ENCODE measurements at regions not wholly inside any gene's neighbourhood (a gene's known extent, or its start where the extent isn't known, plus 50 kb on each side); places are given as distances from the start of the nearest gene placed in this dataset.

DNA sequence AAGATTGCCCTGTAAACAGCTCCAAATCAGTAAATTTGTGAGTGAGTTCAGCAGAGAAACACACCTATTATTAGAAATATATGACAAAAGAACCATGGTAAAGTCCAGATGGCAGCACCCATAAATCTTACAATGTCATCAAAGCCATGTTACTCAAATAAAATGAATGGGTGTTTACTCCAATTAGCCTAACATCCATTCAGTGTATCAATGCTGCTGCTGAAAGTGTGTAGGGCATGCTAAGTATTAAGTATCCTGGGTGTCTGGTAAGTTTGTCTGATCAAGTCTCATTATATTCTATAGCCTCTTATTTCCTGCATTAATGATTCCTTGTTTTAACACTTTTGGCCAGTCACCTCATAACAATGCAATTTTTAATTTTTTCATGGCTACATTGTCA is 185.5 kb upstream of the STEAP4 start:
- DNase-seq, result no peak

DNA sequence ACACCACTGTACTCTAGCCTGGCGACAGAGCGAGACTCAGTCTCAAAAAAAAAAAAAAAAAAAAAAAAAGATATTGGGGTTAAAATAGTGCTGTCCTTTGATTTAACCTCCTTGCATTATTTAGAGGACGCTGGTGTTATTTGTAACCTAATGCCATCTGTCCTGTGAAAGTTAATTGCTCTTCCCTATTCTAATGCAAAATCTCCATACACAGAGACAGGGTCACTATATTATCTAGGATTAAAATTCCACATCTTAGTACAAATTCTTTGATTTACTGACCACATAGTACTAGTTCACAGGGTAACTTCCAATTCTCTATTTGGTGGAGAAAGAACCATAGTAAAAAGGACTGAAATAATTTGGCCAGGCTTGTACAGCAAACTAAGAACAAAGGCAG is 184.2 kb upstream of the STEAP4 start:
- no peak for DNase-seq

DNA sequence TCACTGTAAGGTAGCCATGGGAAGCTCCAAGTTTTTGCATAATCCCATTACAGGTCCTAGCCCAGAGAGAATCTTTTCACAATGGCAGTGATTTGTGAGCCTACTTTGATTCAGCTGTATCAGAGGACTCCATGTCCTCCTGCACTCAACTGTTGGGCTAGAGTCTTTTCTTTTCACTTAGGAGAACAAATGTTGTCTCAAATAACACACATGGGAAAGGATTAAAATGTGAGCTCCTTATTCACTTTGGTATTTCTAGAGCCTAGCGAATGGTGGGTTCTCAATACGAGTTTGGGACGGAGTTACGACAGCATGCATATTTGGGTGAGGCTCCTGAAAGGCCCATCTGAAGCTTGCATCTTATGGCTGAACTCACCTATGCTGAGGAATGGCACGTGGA is 183.5 kb upstream of the STEAP4 start:
- no peak for DNase-seq

DNA sequence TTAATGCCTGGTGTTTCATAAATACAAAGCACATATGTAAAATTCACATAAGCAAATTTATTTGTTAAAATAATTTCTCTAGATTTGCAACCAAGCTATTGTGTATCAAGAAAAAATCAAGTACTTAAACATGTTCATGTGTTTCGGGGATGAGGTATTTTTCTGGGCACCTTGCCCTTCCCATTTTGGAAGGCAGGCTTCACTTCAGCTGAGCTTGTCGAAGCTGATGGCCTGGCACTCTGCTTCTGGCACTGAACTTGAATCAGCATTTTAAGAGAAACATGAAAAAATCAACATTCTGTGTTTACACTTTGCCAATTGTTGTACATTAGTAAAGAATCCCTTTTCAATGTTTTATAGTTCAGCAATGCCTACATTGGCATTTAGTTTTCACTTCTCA is 179.1 kb upstream of the STEAP4 start:
- DNase-seq, result no peak

DNA sequence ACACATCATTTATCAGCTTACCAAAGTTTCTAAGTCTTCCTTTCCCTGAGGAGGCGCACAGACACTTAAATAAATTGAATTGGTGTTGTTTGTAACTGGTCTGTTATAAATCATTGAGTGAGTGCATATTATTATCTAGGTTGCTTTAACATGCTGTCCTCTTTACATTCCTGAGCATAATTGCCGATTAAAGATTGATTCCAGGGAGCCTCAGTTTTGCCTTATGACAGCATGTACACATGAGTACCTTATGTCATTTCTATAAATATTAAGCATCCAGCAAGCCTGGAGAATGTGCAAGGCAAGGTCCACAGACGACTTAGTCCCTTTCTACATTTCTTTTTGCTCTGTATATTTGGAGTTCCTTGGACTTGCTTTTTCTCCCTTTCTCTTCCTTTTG is 177.9 kb upstream of the STEAP4 start:
- no peak for DNase-seq

DNA sequence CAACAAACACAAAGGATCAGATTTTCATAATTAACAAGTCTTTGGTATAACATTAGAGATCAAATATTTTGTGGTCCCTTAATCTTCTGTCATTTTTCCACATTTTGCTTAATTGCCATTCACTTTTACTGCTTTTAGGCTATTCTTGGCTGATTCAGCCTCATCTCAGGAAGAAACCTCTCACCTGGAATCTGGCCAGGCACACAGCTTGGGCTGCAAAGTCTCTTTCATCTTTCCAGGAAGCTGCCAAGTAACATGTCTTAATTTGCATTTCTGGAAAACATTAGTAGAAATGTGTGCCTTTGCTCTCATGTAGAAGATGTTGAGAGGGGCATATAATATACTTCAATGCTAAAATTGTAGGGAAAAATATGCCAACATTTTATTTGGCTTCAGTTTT is 174.2 kb upstream of the STEAP4 start:
- no peak for DNase-seq

DNA sequence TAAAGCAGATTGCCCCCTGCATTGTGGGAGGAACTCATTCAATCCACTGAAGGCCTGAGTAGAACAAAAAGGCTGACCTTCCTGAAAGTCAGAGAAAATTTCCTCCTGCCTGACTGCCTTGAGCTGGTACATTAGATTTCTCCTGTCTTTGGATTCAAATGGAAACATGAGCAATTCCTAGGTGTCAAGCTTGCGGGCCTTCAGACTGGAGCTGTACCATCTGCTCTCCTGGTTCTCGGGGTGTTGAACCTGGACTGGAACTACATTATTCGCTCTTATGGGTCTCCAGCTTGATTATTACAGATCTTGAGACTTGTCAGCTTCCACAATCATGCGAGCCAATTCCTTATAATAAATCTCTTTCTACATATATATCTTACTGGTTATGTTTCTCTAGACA is 173.6 kb upstream of the STEAP4 start:
- no peak for DNase-seq

DNA sequence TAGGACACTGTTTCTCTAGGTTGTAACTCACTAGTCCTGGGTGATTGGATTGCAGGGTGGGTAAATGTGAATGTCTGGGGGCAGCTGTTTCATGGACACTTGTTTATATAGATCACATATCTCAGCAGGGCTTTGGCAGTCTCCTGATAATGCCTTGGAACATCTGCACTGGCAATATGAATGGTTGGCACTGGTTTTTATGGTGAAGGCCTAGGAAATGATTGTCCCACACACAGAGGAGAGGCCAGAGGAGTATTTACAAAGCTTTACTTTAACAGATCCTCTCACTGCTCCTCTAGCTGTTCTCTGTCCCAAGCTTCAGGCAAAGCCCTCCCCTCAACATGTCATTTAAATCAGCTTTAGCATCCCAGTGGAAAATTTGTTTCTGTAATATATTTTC is 171.3 kb upstream of the STEAP4 start:
- DNase-seq, result no peak

DNA sequence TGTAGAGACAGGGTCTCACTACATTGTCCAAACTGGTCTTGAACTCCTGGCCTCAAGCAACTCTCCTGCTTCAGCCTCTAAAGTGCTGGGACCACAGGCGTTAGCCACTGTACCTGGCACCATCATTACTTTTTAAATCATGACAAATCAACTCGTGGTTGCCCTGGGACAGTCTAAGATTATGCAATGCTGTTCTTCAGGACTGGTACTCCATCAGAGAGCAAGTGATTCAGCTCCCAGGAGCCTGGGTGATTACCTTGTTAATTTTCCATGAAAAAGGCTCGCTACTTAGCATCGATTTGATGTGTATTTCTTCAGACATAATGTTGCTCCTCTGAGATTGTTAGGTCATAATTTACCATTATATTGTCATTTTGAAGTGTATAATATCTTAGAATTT is 158.9 kb upstream of the STEAP4 start:
- no peak for DNase-seq

DNA sequence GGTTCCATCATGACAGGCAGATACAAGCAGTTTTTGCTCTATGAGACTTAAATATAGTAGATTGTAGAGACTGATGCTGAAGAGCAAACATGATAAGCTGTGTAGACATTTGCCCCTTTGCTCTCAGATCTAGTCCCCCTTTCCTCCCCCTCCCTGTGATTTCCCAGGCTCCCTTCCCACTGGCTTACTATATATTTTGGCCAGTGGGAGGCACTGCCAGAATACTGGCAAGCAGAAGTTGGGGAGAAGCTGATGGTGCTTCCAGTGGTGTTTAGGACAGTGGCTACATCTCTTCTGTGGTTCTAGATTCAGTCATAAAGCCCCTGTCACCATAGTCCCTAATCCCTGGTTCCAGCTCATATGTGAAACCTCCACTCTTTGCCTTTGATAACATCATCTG is 156.1 kb upstream of the STEAP4 start:
- DNase-seq, result no peak

DNA sequence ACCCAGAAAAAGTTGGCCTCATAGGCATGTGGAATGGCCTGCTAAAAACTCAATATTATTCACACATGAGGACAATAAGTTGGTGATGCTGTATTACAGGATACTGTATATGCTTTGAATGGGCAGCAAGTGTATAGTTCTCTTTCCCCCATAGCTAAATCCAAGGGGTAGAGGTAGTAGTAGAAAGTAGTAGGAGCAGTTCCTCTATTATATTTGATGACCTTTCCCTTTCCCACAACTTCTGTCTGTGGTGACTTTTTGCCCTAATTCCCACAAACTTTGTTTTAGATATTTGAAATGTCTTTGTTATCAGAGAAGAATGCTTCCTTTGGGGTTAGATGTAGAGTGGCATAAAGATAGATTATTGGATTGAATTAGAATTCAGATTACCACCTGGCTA is 154.0 kb upstream of the STEAP4 start:
- no peak for DNase-seq

DNA sequence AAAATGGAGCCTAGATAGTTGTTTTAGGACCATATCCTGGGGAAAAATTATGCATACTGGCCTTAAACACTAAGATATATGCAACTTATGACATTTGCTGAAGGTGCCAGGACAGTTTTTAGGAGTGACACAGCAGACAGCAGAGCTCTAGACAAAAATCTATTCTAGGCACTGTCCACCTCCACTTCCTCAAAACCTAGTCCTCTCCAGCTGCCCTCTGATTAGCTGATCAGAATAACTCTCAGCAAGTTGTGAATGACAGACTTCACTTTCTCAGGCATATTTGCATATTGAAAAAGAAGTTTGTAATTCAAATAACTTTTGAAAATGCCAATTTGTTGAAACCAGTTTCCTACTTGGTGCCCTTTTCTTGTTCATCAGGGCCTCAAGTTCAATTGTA is 152.3 kb upstream of the STEAP4 start:
- DNase-seq, result no peak

DNA sequence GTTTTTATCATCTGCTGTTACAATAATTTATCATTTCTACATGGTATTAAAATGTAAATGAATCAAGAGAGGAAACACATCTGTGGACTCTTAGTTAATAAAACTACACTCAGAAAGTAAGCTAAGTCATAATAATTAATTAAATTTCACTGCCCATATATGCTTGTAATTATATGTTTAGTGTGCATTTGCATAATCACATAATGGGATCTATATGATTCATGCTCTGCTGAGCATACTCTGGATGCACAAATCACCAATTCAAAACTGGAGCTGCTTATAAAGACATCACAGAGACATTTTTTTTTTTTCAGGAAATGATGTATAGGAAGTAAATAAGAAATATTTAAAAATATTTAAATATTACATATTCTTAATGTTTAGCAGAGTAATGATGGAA is 151.6 kb upstream of the STEAP4 start:
- no peak for DNase-seq

DNA sequence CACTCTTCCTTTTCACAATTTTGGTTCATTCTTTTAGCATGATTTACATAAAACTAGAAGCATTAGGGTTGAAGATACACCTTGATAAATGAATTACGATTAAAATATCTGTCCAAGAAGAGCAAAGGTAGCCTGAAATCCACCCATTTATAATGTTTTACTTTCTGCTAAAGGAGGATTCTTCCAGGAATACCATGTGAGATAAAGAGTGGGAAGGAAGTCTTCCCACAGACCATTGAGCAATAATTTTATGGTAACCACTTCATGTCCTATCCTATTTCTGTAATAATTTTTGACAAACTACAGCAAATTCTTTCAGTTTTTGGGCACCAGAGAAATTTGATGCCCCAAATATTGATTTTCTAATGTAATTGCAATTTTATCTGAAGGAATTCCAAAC is 150.6 kb upstream of the STEAP4 start:
- no peak for DNase-seq

DNA sequence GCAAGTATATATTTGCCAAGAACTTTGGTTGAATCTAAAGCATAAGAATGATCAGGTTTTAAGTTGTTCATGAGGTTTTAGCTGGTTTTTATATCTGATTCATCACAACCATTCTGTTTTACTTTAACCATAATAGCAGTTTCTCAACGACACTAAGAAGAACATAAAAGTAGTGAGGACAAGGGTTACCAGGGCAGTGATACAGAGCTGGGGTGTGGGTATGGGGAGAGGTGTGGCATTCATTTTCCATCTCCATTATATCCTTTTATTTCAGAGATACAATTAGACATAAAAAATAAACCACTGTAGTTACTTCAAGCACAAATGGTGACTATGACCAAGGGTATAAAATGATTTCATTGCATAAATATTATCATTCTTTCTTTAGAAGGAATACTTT is 149.8 kb upstream of the STEAP4 start:
- no peak for DNase-seq

DNA sequence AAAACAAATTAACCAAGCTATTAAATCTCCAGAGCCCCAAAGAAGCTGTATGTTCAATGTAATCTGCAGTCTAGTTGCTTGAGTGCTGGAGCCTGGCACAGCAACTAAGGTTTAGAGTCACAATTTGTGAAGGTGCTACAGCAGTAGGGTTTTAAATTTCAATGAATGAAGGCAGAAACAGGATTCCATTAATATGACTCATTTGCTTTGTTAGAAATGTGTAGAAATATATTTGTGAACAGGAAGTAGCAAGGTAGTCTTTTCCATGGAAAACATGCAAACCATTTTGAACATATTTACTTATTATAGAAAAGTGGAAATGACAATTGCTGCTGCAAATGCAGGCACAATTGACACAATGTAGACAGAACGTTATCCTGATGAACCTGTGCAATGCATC is 149.0 kb upstream of the STEAP4 start:
- no peak for DNase-seq

DNA sequence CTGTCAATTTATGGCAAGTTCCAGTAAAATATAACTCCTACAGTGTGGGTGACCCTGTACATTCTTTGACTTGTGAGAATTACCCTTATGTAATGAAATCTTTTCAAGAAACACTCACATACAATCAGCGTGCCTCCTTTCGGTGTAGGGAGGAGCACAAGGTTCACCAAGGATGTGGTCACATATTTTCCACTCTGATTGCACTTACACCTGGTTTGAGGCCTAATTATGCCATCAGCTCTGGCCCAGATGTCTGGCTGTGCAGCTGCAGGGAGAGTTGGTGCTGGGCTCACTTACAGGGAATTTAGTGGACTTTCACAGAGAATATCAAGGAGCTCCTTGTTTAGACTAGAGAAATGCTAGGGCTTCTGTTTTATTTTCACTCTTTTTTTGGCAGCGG is 146.0 kb upstream of the STEAP4 start:
- DNase-seq, result no peak

DNA sequence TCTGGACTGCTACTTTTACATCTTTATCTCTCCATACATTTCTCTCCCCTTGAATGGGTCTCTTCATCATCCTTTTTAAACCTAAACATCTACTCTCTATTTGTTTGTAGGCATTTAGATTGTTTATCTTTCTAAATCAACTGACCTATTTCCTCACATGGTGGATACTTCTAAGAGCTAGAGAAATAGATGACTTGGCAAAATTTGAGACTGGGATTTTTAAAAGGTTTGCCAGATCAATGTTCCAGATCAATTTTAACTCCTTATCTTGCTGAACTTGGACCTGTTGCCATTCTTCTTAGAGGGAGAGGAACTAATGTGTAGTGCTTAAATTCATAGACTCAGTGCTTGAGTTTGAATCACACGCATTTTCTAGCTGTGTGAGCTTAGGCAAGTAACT is 144.2 kb upstream of the STEAP4 start:
- no peak for DNase-seq

DNA sequence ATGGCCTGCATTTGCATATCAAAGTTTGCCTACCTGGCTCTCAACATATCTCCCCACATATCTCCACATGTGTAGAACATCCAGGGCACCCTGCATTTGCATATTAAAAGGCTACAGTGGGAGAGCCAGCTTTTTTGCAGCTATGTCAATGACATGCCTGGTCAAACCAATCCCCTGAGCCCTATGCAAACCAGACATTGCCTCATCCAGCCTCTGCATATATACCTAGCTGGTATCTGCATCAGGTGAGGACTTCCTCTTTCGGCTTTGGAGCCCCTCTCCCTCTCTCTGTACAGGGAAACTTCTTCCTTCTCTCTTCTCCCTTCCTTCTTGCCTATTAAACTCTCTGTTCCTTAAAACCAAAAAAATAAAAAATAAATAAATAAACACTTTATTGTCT is 142.7 kb upstream of the STEAP4 start:
- DNase-seq, result no peak

DNA sequence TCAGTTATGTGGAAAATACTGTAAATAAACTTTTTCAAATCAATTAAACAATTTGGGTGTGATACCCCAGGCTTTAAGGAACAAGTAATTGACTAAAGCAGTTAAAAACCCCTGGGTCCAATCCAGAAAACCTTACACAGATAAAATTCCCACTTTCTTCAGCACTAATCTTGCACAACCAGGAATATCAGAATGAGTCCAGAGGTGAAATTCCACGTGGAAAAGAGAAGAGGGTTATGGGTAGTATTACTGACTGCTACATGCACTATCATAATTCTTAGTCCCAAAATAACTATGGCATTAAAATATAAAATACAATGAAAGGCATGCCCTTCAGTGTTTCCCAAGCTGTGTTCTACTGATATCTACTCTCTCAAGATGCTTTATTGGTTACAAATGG is 135.7 kb upstream of the STEAP4 start:
- no peak for DNase-seq

DNA sequence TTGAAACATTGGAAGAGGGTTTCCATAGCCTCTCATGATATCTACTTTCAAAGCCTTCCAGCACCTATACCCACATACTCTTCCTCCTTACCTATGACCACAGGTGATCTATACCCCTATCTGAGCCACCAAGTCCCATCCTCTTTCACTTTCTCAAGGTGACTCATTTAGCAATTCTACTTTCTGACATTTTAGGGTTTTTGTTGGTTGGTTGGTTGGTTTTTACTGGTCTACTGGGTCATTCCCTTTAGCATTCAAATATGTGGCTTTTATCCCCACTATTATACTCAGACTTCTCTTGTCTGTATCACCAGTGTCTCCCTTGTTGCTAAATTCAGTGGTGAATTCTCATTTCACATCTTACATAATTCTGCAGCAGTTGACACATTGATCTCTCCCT is 130.4 kb upstream of the STEAP4 start:
- DNase-seq, result peak; percentile 1

DNA sequence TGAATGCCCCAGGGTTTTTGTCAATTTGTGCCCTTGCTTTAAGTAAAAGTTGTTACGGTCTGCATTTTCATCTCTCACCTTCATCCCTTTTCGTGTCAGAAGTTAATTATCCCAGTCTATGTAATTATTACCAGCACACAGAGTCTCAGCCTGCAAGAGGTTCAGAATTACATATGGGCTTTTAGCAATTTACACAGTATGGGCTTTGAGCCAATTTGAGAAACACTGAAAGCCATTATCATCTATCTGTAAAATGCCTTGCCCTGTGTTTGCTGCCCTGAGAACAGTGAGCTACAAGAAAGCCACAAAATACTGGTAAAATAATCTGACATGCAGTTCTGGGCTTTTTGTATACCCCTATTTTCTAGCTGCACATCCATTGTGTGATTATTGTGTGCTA is 125.6 kb upstream of the STEAP4 start:
- DNase-seq, result no peak

DNA sequence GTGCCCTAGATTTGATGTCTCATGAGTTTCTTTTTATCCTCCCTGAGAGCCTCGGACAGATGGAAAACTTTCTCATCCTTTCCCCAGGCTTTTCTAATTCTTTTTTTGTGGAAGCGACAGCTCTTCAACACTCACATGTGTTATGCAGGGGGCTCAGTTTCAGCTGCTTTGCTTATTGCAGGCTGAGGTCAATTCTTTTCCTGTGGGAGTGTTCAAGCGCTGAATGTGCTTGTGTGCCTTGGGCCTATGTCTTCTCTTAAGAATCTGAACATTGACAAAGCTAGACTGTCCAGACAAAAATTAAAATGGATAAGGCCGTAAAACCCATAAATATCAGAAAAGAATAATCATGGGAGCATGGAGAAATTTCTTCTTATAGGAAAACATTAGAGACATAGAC is 125.2 kb upstream of the STEAP4 start:
- no peak for DNase-seq

DNA sequence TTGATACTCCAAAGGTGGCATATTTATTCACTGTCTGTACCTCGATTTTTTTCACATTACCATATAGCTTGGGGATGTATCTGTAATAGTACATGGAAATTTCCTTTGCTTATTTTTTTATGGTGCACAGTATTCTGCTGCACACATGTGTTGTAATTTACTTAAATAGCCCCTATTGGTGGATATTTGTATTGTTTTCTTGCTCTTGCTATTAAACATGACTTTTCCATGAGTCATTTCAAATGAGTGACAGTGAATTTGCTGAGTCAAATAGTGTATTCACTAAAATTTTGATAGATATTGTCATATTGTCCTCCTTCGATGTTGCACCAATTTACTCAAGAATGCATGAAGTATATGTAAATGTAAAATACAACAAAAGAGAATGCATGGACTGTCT is 122.7 kb upstream of the STEAP4 start:
- DNase-seq, result no peak

DNA sequence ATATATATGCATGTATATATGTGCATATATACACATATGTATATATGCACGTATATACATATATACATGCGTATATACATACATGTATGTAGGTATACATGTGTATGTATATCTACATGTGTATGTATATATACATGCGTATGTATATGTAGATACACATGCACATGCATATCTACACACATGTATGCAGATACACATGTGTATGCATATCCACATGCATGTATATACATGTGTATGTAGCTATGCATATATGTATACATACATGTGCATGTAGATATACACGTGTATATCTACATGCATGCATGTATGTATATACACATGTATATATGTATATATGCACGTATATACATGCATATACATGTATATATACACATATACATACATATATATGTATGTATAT is 95.8 kb upstream of the STEAP4 start:
- DNase-seq, result no peak

DNA sequence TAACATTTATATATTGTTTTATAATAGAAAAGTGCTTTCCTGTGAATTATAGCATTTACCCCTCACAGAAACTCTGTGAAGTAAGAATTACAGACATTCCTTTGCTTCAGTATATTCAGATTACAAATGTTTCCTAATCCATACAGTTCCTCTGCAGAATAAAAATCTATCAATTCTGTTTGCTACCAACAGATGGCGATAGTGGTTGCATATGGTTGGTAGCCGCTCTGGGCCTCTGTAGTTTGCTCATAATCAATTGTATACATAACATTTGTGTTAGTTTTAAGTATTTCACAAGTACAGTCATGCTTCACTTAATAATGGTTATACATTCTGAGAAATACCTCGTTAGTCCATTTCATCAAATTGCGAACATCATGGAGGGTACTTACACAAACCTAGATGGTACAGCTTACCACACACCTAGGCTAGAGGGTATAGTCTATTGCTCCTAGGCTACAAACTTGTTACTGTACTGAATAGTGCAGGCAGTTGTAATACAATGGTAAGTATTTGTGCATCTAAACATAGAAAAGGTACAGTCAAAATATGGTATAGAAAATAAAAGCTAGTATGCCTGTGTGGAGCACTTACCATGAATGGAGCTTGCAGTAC is 94.4 kb upstream of the STEAP4 start:
- peak; percentile 43 for DNase-seq

All from activated CD4-positive, alpha-beta T cell treated with anti-CD3 and anti-CD28 coated beads, Interleukin-2, Interleukin-6, amounts not matched to agents 100 ng/mL and 50 ng/mL, durations not matched to agents 16 hours and 8 hours (primary cell).